Activated naive CD8-positive, alpha-beta T cell treated with anti-CD3 and anti-CD28 coated beads, Interleukin-2, amount 10 ng/mL, durations not matched to agents 7 days and 5 days (primary cell): ENCODE measurements at regions not wholly inside any gene's neighbourhood (a gene's known extent, or its start where the extent isn't known, plus 50 kb on each side); places are given as distances from the start of the nearest gene placed in this dataset.
A peak's percentile ranks its signal among the peaks of the same experiment; 100 is the strongest.
"Not testable (repeated sequence)": the region's sequence is repeated elsewhere in the genome, so short reads cannot be mapped to it uniquely, and the experiment has no call there.

Experiments used
- ATAC-seq: fragments of 150-1000 bp; cut with Tn5 transposase; one replicate; pipeline ENCODE4 v1.10.0; 2021; ENCODE audit warnings: low read depth, moderate library complexity
- POLR2A ChIA-PET: fragments of 350-600 bp; sonication (Branson Sonifier 250); formaldehyde crosslinking; loops from one replicate; lab custom pipeline; 2021; ENCODE audit warnings: antibody characterized with exemption; lab: Charles Lee
- DNase-seq: peaks from one replicate; pipeline ENCODE4 v3.0.0; 2021
- H3K27ac Mint-ChIP-seq: one replicate; pipeline ENCODE4 v1.8.0; 2022; ENCODE audit warnings: mild to moderate bottlenecking, mixed read lengths
- H3K27me3 Mint-ChIP-seq: one replicate; pipeline ENCODE4 v1.8.0; 2022; ENCODE audit warnings: mild to moderate bottlenecking, moderate library complexity, mixed read lengths
- H3K36me3 Mint-ChIP-seq: one replicate; pipeline ENCODE4 v1.8.0; 2021; ENCODE audit warnings: mild to moderate bottlenecking, mixed read lengths
- H3K4me1 Mint-ChIP-seq: one replicate; pipeline ENCODE4 v1.8.0; 2021; ENCODE audit warnings: mixed read lengths
- H3K4me3 Mint-ChIP-seq: one replicate; pipeline ENCODE4 v1.8.0; 2022; ENCODE audit warnings: mild to moderate bottlenecking, moderate library complexity, mixed read lengths
- H3K9me3 Mint-ChIP-seq: one replicate; pipeline ENCODE4 v1.8.0; 2021; ENCODE audit warnings: mixed read lengths

- H3K36me3 Mint-ChIP-seq, H3K27me3 Mint-ChIP-seq, POLR2A ChIA-PET, H3K4me1 Mint-ChIP-seq, H3K9me3 Mint-ChIP-seq, H3K4me3 Mint-ChIP-seq, DNase-seq, ATAC-seq, H3K27ac Mint-ChIP-seq: not testable (repeated sequence)
These were observed 103.0 kb upstream of the FAM25C start for GRCh38 chr10:48102410-48103146.

GRCh38 chr10:48098854-48099253, 99.3 kb upstream of the FAM25C start:
- H3K36me3 Mint-ChIP-seq, H3K4me3 Mint-ChIP-seq, H3K27ac Mint-ChIP-seq, H3K9me3 Mint-ChIP-seq, H3K4me1 Mint-ChIP-seq, DNase-seq, H3K27me3 Mint-ChIP-seq, POLR2A ChIA-PET, ATAC-seq: not testable (repeated sequence)

- DNase-seq, H3K9me3 Mint-ChIP-seq: not testable (repeated sequence)
These were observed 91.1 kb upstream of the FAM25C start for GRCh38 chr10:48090706-48091105.

GRCh38 chr10:48088087-48088486, 88.5 kb upstream of the FAM25C start:
- H3K4me3 Mint-ChIP-seq, POLR2A ChIA-PET, DNase-seq, H3K27me3 Mint-ChIP-seq, H3K27ac Mint-ChIP-seq, H3K36me3 Mint-ChIP-seq, H3K9me3 Mint-ChIP-seq, ATAC-seq, H3K4me1 Mint-ChIP-seq: not testable (repeated sequence)

More at GRCh38 chr10:48090706-48091105, 91.1 kb upstream of the FAM25C start:
- ATAC-seq, H3K27me3 Mint-ChIP-seq, H3K36me3 Mint-ChIP-seq, POLR2A ChIA-PET, H3K4me3 Mint-ChIP-seq, H3K27ac Mint-ChIP-seq, H3K4me1 Mint-ChIP-seq: not testable (repeated sequence)

GRCh38 chr10:48084446-48084845, 84.9 kb upstream of the FAM25C start:
- H3K9me3 Mint-ChIP-seq, H3K27me3 Mint-ChIP-seq, DNase-seq, H3K4me3 Mint-ChIP-seq, H3K36me3 Mint-ChIP-seq, ATAC-seq, POLR2A ChIA-PET, H3K4me1 Mint-ChIP-seq, H3K27ac Mint-ChIP-seq: not testable (repeated sequence)

- ATAC-seq, H3K4me1 Mint-ChIP-seq, POLR2A ChIA-PET, H3K36me3 Mint-ChIP-seq, H3K9me3 Mint-ChIP-seq, H3K27ac Mint-ChIP-seq, H3K27me3 Mint-ChIP-seq, H3K4me3 Mint-ChIP-seq, DNase-seq: not testable (repeated sequence)
These were observed 71.6 kb upstream of the FAM25C start for GRCh38 chr10:48071228-48071627.

GRCh38 chr10:48063944-48064625, 64.5 kb upstream of the FAM25C start:
- DNase-seq, POLR2A ChIA-PET, H3K27me3 Mint-ChIP-seq, H3K36me3 Mint-ChIP-seq, H3K4me3 Mint-ChIP-seq, H3K4me1 Mint-ChIP-seq, H3K9me3 Mint-ChIP-seq, H3K27ac Mint-ChIP-seq: not testable (repeated sequence)
- peak; percentile 89 for ATAC-seq

- H3K27ac Mint-ChIP-seq, H3K36me3 Mint-ChIP-seq, H3K9me3 Mint-ChIP-seq, ATAC-seq, H3K4me1 Mint-ChIP-seq, DNase-seq, POLR2A ChIA-PET, H3K27me3 Mint-ChIP-seq, H3K4me3 Mint-ChIP-seq: not testable (repeated sequence)
These were observed 55.8 kb upstream of the FAM25C start for GRCh38 chr10:48055395-48055794.
